Coronary artery (tissue), 2 donors: ENCODE measurements at regions not wholly inside any gene's neighbourhood (a gene's known extent, or its start where the extent isn't known, plus 50 kb on each side); places are given as distances from the start of the nearest gene placed in this dataset.

Experiments used
- DNase-seq: peaks from one replicate; pipeline ENCODE4 v3.0.0-alpha.2; 2017; ENCODE audit warnings: low spot score
- H3K27ac ChIP-seq, 2 donors: fragments of 200-600 bp; sonication (generic); one replicate each; pipeline ENCODE4 v1.5.1; 2016 to 2019
- H3K4me3 ChIP-seq: fragments of 200-600 bp; sonication (generic); 2 replicates; pipeline ENCODE4 v1.5.1; 2016; ENCODE audit warnings: mild to moderate bottlenecking, moderate library complexity
- TF ChIP-seq, protein P1 (sequence below): fragments of 200-600 bp; sonication (generic); IDR thresholded peaks from one replicate; pipeline ENCODE4 v1.5.1; 2019; ENCODE audit warnings: antibody characterized with exemption

- Histone ChIP-seq H3K4me3 (no peak overlapping the region), H3K27ac (peak overlapping the region in 1 of 2 donors; percentile 61)
- DNase-seq: peak; percentile 75
- TF ChIP-seq, protein P1, sequence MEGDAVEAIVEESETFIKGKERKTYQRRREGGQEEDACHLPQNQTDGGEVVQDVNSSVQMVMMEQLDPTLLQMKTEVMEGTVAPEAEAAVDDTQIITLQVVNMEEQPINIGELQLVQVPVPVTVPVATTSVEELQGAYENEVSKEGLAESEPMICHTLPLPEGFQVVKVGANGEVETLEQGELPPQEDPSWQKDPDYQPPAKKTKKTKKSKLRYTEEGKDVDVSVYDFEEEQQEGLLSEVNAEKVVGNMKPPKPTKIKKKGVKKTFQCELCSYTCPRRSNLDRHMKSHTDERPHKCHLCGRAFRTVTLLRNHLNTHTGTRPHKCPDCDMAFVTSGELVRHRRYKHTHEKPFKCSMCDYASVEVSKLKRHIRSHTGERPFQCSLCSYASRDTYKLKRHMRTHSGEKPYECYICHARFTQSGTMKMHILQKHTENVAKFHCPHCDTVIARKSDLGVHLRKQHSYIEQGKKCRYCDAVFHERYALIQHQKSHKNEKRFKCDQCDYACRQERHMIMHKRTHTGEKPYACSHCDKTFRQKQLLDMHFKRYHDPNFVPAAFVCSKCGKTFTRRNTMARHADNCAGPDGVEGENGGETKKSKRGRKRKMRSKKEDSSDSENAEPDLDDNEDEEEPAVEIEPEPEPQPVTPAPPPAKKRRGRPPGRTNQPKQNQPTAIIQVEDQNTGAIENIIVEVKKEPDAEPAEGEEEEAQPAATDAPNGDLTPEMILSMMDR: no peak
Measured at GRCh38 chr16:66266436-66267291, 99.8 kb upstream of the CDH5 start.

DNA sequence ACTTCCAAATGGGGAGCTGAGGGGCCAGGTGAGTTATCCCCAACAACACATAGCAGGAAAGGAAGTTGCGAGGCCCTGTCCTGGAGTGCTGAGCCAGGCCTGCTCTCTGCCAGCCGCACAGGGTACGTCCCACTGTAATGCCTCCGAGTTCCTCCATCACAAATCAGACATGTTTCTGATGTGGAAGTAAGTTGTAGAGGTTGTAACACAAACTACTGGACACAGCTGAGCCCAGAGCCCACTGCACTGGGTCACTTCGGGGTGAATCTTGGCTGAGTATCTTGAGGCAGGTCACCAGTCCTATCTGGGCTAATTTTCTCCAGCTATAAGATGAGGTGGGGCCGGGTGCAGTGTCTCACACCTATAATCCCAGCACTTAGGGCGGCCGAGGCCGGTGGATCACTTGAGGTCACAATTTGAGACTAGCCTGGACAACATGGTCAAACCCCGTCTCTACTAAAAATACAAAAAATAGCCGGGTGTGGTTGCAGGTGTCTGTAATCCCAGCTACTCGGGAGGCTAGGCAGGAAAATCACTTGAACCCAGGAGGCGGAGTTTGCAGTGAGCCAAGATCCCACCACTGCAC lies 100.8 kb upstream of the CDH5 start:
- Histone ChIP-seq H3K4me3 (no peak overlapping the region), H3K27ac (peak overlapping the region in 1 of 2 donors; percentile 69)
- TF ChIP-seq, protein P1: no peak
- DNase-seq: peak; percentile 65

GRCh38 chr16:66265048-66265415 lies 101.5 kb upstream of the CDH5 start:
- Histone ChIP-seq H3K27ac (peak overlapping the region in 1 of 2 donors; percentile 69), H3K4me3 (no peak overlapping the region)
- TF ChIP-seq, protein P1: no peak
- peak; percentile 56 for DNase-seq

GRCh38 chr16:66264311-66265047 lies 102.0 kb upstream of the CDH5 start:
- Histone ChIP-seq H3K27ac (peak overlapping the region in 1 of 2 donors; percentile 69), H3K4me3 (no peak overlapping the region)
- peak; percentile 66 for DNase-seq
- TF ChIP-seq, protein P1: no peak

GRCh38 chr16:66263973-66264310 lies 102.5 kb upstream of the CDH5 start:
- Histone ChIP-seq H3K27ac (peak overlapping the region in 1 of 2 donors; percentile 69), H3K4me3 (no peak overlapping the region)
- TF ChIP-seq, protein P1: no peak
- DNase-seq: peak; percentile 54

GRCh38 chr16:66263168-66263972 lies 103.1 kb upstream of the CDH5 start:
- peak; percentile 65 for DNase-seq

More at GRCh38 chr16:66263168-66263972, 103.1 kb upstream of the CDH5 start:
- no peak overlapping the region for H3K27ac ChIP-seq
- TF ChIP-seq, protein P1: no peak
- no peak overlapping the region for H3K4me3 ChIP-seq
